22Rv1 (cell line): ENCODE measurements at regions not wholly inside any gene's neighbourhood (a gene's known extent, or its start where the extent isn't known, plus 50 kb on each side); places are given as distances from the start of the nearest gene placed in this dataset.
"Not testable (repeated sequence)": the region's sequence is repeated elsewhere in the genome, so short reads cannot be mapped to it uniquely, and the experiment has no call there.

ENCODE experiments used
- H3K27ac ChIP-seq: fragments of 450-650 bp; 2 replicates; pipeline ENCODE4 v1.5.1; 2017
- ZFX ChIP-seq: fragments of 450-650 bp; IDR thresholded peaks from 2 replicates; pipeline ENCODE4 v1.6.1; 2017; ENCODE audit warnings: antibody characterized with exemption, borderline replicate concordance
- TF ChIP-seq, protein P1 (sequence below): fragments of 450-650 bp; IDR thresholded peaks from 2 replicates; pipeline ENCODE4 v1.5.1; 2017; ENCODE audit warnings: mild to moderate bottlenecking

DNA sequence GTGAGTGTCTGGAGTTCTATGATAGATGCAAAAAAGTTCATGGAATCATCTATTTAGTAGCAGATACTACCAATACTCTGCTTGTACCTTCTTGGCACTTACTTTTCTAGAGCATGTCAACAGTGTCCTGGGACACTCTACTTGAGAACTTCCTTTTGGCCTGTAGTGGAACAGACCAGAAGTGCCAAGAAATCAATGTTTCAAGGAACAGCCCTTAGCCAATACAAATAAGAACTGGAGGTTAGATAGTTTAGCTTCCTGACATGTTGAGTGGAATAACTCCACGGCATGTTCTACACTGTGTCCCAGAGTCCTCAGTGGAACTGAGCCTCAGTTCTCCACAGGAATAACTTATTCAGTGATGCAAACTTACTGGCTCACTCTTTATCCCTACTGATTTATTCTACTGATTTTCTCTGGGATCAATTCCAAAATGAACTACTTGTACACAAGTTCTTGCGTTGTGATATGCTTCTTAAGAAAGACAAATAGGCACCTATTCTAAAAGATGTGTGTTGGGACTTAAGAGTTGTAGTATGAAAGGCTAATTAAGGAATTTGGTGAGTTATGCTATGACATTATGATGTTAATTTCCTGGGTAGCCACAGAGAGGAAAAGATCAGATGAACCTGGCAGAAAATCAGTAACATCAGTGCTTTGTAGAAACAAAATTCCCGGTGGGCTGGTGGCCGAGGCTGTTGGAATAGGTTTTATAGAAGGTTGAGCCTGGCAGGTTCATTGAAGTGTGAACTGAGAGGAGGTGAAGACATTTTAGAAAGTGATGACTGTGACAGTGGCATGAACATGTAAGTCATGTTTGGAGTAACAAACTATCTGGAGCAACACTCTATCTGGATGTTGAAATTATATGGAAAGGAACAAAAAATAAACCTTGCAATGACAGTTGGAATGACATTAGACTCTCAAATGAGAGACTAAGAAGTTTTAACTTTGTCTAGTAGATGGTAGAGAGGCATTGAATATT lies 101.8 kb upstream of the RBMS3 start:
- TF ChIP-seq, protein P1, sequence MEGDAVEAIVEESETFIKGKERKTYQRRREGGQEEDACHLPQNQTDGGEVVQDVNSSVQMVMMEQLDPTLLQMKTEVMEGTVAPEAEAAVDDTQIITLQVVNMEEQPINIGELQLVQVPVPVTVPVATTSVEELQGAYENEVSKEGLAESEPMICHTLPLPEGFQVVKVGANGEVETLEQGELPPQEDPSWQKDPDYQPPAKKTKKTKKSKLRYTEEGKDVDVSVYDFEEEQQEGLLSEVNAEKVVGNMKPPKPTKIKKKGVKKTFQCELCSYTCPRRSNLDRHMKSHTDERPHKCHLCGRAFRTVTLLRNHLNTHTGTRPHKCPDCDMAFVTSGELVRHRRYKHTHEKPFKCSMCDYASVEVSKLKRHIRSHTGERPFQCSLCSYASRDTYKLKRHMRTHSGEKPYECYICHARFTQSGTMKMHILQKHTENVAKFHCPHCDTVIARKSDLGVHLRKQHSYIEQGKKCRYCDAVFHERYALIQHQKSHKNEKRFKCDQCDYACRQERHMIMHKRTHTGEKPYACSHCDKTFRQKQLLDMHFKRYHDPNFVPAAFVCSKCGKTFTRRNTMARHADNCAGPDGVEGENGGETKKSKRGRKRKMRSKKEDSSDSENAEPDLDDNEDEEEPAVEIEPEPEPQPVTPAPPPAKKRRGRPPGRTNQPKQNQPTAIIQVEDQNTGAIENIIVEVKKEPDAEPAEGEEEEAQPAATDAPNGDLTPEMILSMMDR, result no peak
- no peak for TF ChIP-seq ZFX
- H3K27ac ChIP-seq, result no peak overlapping the region

DNA sequence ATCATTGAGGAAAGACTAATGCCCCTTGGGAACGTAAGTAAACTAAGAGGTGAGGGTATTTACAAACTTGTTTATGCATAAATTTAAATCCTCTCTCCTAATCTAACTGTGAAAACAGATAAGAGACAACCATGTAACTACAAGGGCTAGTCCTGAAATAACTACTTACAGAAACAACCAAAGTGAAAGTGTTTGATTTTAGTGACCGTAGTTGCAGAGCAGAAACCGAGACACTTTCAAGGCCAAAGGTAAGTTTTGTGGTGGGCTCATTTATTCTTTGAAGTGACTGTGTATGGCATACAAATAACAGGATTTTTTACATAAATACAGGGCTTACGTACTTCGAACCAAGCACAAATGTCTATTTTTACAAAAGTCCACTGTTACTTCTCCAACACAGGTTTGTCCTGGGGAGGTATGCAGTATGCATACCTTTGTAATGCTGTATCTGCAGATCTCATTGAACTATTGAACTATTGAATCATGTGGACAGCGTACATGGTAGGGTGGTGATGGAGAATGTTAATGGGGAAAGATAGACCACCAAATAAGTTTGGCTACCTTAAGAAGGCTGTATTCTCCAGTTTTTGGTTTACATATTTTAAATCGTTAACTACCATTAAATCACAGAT lies 99.6 kb upstream of the RBMS3 start:
- no peak for TF ChIP-seq ZFX
- TF ChIP-seq, protein P1, result no peak
- H3K27ac ChIP-seq, result no peak overlapping the region

DNA sequence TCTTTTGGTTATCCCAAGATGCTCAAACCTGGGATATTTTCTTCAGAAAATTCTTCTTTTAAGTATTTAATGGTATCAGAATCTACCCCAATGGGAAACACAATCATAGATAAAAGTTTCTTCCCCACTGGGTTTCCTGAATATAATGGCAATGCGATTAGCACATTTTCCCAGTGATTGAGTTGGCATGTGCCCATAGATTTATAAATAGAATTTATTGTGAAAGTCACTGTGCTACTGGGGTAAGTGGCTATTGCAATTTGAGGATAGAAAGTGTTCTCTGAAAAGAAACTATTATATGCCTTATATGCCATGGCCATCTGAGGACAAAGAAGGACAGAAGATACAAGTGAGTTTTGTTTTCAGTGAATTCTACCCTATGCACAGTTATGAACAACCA lies 99.0 kb upstream of the RBMS3 start:
- H3K27ac ChIP-seq, result no peak overlapping the region
- no peak for TF ChIP-seq ZFX
- TF ChIP-seq, protein P1, result no peak

DNA sequence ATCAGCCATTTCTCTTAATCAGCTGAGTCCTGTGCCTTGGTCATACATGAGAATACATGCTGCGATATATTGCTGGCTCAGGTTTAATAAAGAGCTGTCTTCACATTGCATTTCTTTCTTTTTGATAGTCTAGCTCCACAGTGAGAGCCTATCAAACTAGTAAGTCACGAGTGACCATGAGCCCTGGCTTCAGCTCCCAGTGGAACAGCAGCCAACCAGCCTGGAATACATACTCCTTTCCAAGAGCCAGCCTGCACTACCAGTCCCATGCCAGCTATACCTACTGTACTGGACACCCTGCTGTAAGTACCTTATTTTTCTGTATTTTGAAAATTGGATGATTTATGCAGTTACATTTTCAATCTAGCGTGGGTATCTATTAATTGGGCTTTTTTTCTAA lies 98.0 kb upstream of the RBMS3 start:
- not testable (repeated sequence) for H3K27ac ChIP-seq

GRCh38 chr3:29183346-29184087 lies 97.4 kb upstream of the RBMS3 start:
- no peak overlapping the region for H3K27ac ChIP-seq
- TF ChIP-seq ZFX, result no peak
- TF ChIP-seq, protein P1, result no peak

GRCh38 chr3:29185706-29186105 lies 95.2 kb upstream of the RBMS3 start:
- TF ChIP-seq ZFX, result no peak
- TF ChIP-seq, protein P1, result no peak
- H3K27ac ChIP-seq, result no peak overlapping the region

DNA sequence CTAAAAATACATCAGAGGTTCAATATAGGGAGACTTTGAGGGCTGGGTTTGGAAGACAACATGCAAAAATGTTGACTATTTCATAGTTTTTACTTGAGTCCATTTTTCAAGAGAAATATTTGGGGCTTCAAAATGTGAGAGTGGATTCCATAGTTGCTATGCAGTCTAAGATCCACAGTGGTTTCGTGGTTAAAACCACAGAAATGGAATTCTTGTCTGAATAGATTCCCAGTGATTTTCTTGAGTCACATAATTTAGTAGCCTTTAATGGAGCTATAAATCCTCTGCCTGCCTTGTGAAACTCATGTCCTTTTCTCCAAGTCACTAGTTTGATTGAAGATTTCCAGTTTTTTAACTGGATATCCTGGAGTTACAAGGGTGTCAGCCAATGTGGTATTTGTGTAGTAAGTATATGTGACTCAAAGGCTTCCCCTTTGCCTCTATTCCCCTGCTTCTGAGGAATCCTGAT lies 94.7 kb upstream of the RBMS3 start:
- TF ChIP-seq, protein P1, result no peak
- TF ChIP-seq ZFX, result no peak

More for the DNA sequence above, 94.7 kb upstream of the RBMS3 start:
- H3K27ac ChIP-seq, result no peak overlapping the region
